NCI-H524 treated with DMSO at 0.1 percent for 48 hours (cell line): ENCODE measurements at regions not wholly inside any gene's neighbourhood (a gene's known extent, or its start where the extent isn't known, plus 50 kb on each side); places are given as distances from the start of the nearest gene placed in this dataset.
A peak's percentile ranks its signal among the peaks of the same experiment; 100 is the strongest.

Experiments used
- DNase-seq: peaks from one replicate; lab custom pipeline; 2025; lab: John Stamatoyannopoulos, UW

GRCh38 chr1:168966217-168966616 is 140.3 kb upstream of the ATP1B1 start:
- DNase-seq, result peak; percentile 88

- DNase-seq, result no peak
These were observed 139.9 kb upstream of the ATP1B1 start for GRCh38 chr1:168966636-168967035.

GRCh38 chr1:168970926-168971659 is 135.4 kb upstream of the ATP1B1 start:
- no peak for DNase-seq

- DNase-seq, result no peak
These were observed 134.3 kb upstream of the ATP1B1 start for GRCh38 chr1:168972225-168972624.

- no peak for DNase-seq
These were observed 133.6 kb upstream of the ATP1B1 start for GRCh38 chr1:168972887-168973286.

- DNase-seq, result no peak
These were observed 132.4 kb upstream of the ATP1B1 start for GRCh38 chr1:168974117-168974516.

GRCh38 chr1:168974611-168975010 is 131.9 kb upstream of the ATP1B1 start:
- DNase-seq, result no peak

GRCh38 chr1:168976267-168976666 is 130.2 kb upstream of the ATP1B1 start:
- DNase-seq, result no peak

GRCh38 chr1:168977618-168978017 is 128.9 kb upstream of the ATP1B1 start:
- no peak for DNase-seq

GRCh38 chr1:168979276-168979675 is 127.2 kb upstream of the ATP1B1 start:
- DNase-seq, result no peak

GRCh38 chr1:168980180-168980579 is 126.3 kb upstream of the ATP1B1 start:
- DNase-seq, result no peak

- no peak for DNase-seq
These were observed 125.8 kb upstream of the ATP1B1 start for GRCh38 chr1:168980656-168981055.

- no peak for DNase-seq
These were observed 123.7 kb upstream of the ATP1B1 start for GRCh38 chr1:168982778-168983177.

- no peak for DNase-seq
These were observed 119.2 kb upstream of the ATP1B1 start for GRCh38 chr1:168987330-168987729.

GRCh38 chr1:168987923-168988322 is 118.6 kb upstream of the ATP1B1 start:
- no peak for DNase-seq

- DNase-seq, result no peak
These were observed 116.5 kb upstream of the ATP1B1 start for GRCh38 chr1:168989985-168990384.

- DNase-seq, result no peak
These were observed 114.6 kb upstream of the ATP1B1 start for GRCh38 chr1:168991667-168992475.

- DNase-seq, result no peak
These were observed 105.1 kb upstream of the ATP1B1 start for GRCh38 chr1:169001353-169001752.

GRCh38 chr1:169003864-169004516 is 102.5 kb upstream of the ATP1B1 start:
- no peak for DNase-seq

GRCh38 chr1:169005776-169006175 is 100.7 kb upstream of the ATP1B1 start:
- no peak for DNase-seq

- DNase-seq, result no peak
These were observed 96.8 kb upstream of the ATP1B1 start for GRCh38 chr1:169009666-169010065.

GRCh38 chr1:169012416-169012815 is 94.1 kb upstream of the ATP1B1 start:
- DNase-seq, result no peak

GRCh38 chr1:169013821-169014220 is 92.7 kb upstream of the ATP1B1 start:
- DNase-seq, result peak; percentile 5
